ENCODE measurements at regions not wholly inside any gene's neighbourhood (a gene's known extent, or its start where the extent isn't known, plus 50 kb on each side); places are given as distances from the start of the nearest gene placed in this dataset.

GRCh38 chr7:53638517-53638916 is 603.1 kb downstream of the POM121L12 start:
- Histone ChIP-seq H3K9me3 (ENCODE audit: control insufficient read depth, low read length) (no peaks in the 10 kb centered on the region), H3K36me3 (ENCODE audit: control insufficient read depth, insufficient read depth, low read length) (no peaks in the 10 kb centered on the region), H3K4me1 (ENCODE audit: control insufficient read depth, insufficient read depth, low read length) (peaks cover 2% of the 10 kb centered on the region), H3K4me3 (ENCODE audit: insufficient read depth, low read depth, low read length) (no peak overlapping the region), H3K27me3 (ENCODE audit: control insufficient read depth, insufficient read depth, low read length, poor library complexity, severe bottlenecking) (no peaks in the 10 kb centered on the region), H3K27ac (ENCODE audit: insufficient read depth, low read depth, low read length, poor library complexity, severe bottlenecking) (no peak overlapping the region)

- Histone ChIP-seq H3K9me3 (ENCODE audit: control insufficient read depth, low read length) (no peaks in the 10 kb centered on the region), H3K4me1 (ENCODE audit: control insufficient read depth, insufficient read depth, low read length) (peaks cover 5% of the 10 kb centered on the region), H3K27me3 (ENCODE audit: control insufficient read depth, insufficient read depth, low read length, poor library complexity, severe bottlenecking) (no peaks in the 10 kb centered on the region), H3K4me3 (ENCODE audit: insufficient read depth, low read depth, low read length) (no peak overlapping the region), H3K36me3 (ENCODE audit: control insufficient read depth, insufficient read depth, low read length) (no peaks in the 10 kb centered on the region), H3K27ac (ENCODE audit: insufficient read depth, low read depth, low read length, poor library complexity, severe bottlenecking) (no peak overlapping the region)
Observed at GRCh38 chr7:53641091-53641490, 605.7 kb downstream of the POM121L12 start.

DNA sequence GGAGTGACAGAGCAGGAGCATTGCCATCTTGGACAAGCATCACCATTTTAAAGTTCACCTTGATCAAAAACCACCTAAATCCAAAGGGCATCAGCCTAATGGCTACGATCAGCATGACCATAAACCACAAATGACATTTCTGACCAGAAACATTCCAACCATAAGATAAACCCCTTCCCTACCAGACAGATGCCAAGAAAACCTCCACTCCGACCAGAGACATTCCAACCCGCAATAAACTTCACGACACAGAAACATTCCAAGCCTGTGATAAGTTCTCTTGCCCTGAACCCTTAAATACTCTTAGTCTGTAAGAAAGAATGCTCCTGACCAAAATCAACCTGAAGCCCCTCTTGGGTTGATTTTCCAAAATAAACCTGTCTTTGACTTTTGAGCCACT is 606.9 kb downstream of the POM121L12 start:
- Histone ChIP-seq H3K27me3 (ENCODE audit: control insufficient read depth, insufficient read depth, low read length, poor library complexity, severe bottlenecking) (no peaks in the 10 kb centered on the region), H3K36me3 (ENCODE audit: control insufficient read depth, insufficient read depth, low read length) (no peaks in the 10 kb centered on the region), H3K4me3 (ENCODE audit: insufficient read depth, low read depth, low read length) (no peak overlapping the region), H3K9me3 (ENCODE audit: control insufficient read depth, low read length) (no peaks in the 10 kb centered on the region), H3K27ac (ENCODE audit: insufficient read depth, low read depth, low read length, poor library complexity, severe bottlenecking) (no peak overlapping the region), H3K4me1 (ENCODE audit: control insufficient read depth, insufficient read depth, low read length) (peaks cover 5% of the 10 kb centered on the region)
- 90 to 91% methylated on average over 4 of the region's 4 CpGs for WGBS, 2 experiments

- Histone ChIP-seq H3K9me3 (ENCODE audit: control insufficient read depth, low read length) (no peaks in the 10 kb centered on the region), H3K27me3 (ENCODE audit: control insufficient read depth, insufficient read depth, low read length, poor library complexity, severe bottlenecking) (no peaks in the 10 kb centered on the region), H3K4me1 (ENCODE audit: control insufficient read depth, insufficient read depth, low read length) (peaks cover 5% of the 10 kb centered on the region), H3K27ac (ENCODE audit: insufficient read depth, low read depth, low read length, poor library complexity, severe bottlenecking) (no peak overlapping the region), H3K36me3 (ENCODE audit: control insufficient read depth, insufficient read depth, low read length) (no peaks in the 10 kb centered on the region), H3K4me3 (ENCODE audit: insufficient read depth, low read depth, low read length) (no peak overlapping the region)
- 83 to 89% methylated on average over 1 of the region's 2 CpGs for WGBS, 2 experiments
Observed at GRCh38 chr7:53642866-53643265, 607.4 kb downstream of the POM121L12 start.

GRCh38 chr7:53656881-53657280 is 621.4 kb downstream of the POM121L12 start:
- Histone ChIP-seq H3K9me3 (ENCODE audit: control insufficient read depth, low read length) (no peaks in the 10 kb centered on the region), H3K27me3 (ENCODE audit: control insufficient read depth, insufficient read depth, low read length, poor library complexity, severe bottlenecking) (no peaks in the 10 kb centered on the region), H3K4me1 (ENCODE audit: control insufficient read depth, insufficient read depth, low read length) (no peaks in the 10 kb centered on the region), H3K27ac (ENCODE audit: insufficient read depth, low read depth, low read length, poor library complexity, severe bottlenecking) (no peak overlapping the region), H3K36me3 (ENCODE audit: control insufficient read depth, insufficient read depth, low read length) (no peaks in the 10 kb centered on the region), H3K4me3 (ENCODE audit: insufficient read depth, low read depth, low read length) (no peak overlapping the region)
- WGBS, 2 experiments = 88 to 94% methylated on average over 1 of the region's 1 CpG

- Histone ChIP-seq H3K27ac (ENCODE audit: insufficient read depth, low read depth, low read length, poor library complexity, severe bottlenecking) (no peak overlapping the region), H3K4me1 (ENCODE audit: control insufficient read depth, insufficient read depth, low read length) (no peaks in the 10 kb centered on the region), H3K36me3 (ENCODE audit: control insufficient read depth, insufficient read depth, low read length) (no peaks in the 10 kb centered on the region), H3K4me3 (ENCODE audit: insufficient read depth, low read depth, low read length) (no peak overlapping the region), H3K9me3 (ENCODE audit: control insufficient read depth, low read length) (no peaks in the 10 kb centered on the region), H3K27me3 (ENCODE audit: control insufficient read depth, insufficient read depth, low read length, poor library complexity, severe bottlenecking) (no peaks in the 10 kb centered on the region)
- 100% methylated on average over 1 of the region's 1 CpG; no CpG with 5 or more reads in 1 of the 2 experiments for WGBS, 2 experiments
Observed at GRCh38 chr7:53657586-53657985, 622.2 kb downstream of the POM121L12 start.

DNA sequence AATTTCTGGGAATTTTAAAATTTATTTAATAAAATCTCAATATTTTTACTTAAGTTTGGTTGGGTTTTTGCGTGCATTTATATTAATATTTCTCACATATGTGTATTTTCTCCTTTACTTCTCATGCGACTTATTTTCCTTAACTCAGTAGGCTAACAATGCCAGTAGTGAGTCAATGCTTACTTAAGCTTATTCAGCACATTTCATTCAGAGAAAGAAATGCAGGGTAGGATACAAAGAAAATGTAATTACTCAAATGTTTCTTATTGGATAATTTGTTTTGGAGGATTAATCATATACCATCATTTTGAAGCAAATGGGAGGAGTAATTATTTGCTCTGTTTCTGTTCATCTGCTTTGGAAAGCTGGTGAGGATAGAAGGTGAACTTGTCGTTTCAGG is 623.5 kb downstream of the POM121L12 start:
- no peaks in the 10 kb centered on the region for H3K4me1 ChIP-seq (ENCODE audit: control insufficient read depth, insufficient read depth, low read length)
- WGBS, 2 experiments = 88 to 95% methylated on average over 1 of the region's 3 CpGs

DNA sequence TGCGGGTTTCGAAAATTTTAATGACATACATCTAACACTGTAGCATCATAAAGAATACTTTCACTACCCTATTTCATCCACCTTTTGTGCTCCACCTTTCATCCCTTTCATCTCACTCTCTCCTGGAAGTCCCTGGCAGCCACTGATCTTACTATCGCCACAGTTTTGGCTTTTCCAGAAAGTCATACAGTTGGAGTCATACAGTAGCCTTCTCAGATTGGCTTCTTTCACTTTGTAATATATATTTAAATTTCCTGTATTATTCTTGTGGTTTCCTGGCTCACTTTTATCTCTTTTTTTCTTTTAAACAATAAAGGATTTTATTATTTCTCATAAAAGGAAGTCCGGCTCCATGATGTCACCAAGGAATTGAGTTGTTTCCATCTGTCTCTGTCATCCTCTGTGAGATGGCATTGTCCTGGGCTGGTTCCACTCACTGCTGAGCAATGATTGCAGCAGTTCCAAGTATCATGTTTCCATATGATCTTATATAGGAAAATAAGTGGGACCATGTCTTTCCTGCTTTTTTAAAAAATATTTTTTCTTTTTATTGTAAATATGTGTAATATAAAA is 626.3 kb downstream of the POM121L12 start:
- Histone ChIP-seq H3K4me1 (ENCODE audit: control insufficient read depth, insufficient read depth, low read length) (no peaks in the 10 kb centered on the region), H3K36me3 (ENCODE audit: control insufficient read depth, insufficient read depth, low read length) (no peaks in the 10 kb centered on the region), H3K27ac (ENCODE audit: insufficient read depth, low read depth, low read length, poor library complexity, severe bottlenecking) (no peak overlapping the region), H3K9me3 (ENCODE audit: control insufficient read depth, low read length) (no peaks in the 10 kb centered on the region), H3K27me3 (ENCODE audit: control insufficient read depth, insufficient read depth, low read length, poor library complexity, severe bottlenecking) (no peaks in the 10 kb centered on the region), H3K4me3 (ENCODE audit: insufficient read depth, low read depth, low read length) (no peak overlapping the region)
- 83 to 87% methylated on average over 4 of the region's 4 CpGs for WGBS, 2 experiments

More for the DNA sequence above, 623.5 kb downstream of the POM121L12 start:
- Histone ChIP-seq H3K27ac (ENCODE audit: insufficient read depth, low read depth, low read length, poor library complexity, severe bottlenecking) (no peak overlapping the region), H3K36me3 (ENCODE audit: control insufficient read depth, insufficient read depth, low read length) (no peaks in the 10 kb centered on the region), H3K27me3 (ENCODE audit: control insufficient read depth, insufficient read depth, low read length, poor library complexity, severe bottlenecking) (no peaks in the 10 kb centered on the region), H3K4me3 (ENCODE audit: insufficient read depth, low read depth, low read length) (no peak overlapping the region), H3K9me3 (ENCODE audit: control insufficient read depth, low read length) (no peaks in the 10 kb centered on the region)

DNA sequence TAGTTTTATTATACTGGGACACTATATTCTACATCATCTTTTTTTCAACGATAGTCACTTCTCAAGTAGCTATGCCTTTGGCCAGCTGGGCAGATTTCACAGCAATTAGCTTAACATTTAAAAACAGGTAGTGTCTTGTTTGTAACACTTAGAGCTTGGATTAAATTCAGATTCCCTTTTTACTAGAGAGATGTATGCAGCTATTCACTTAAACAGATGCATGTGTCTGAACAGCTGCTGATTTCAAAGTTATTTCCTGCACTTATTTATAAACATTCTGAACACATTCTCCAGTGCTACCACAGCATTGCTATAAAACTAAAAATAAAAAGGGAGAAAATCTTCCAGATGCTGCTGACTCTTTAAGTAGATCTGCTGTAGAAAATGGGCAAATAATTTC is 637.2 kb downstream of the POM121L12 start:
- H3K36me3 ChIP-seq (ENCODE audit: control insufficient read depth, insufficient read depth, low read length) = no peaks in the 10 kb centered on the region
- WGBS, 2 experiments = 86 to 88% methylated on average over 1 of the region's 1 CpG
- H3K27me3 ChIP-seq (ENCODE audit: control insufficient read depth, insufficient read depth, low read length, poor library complexity, severe bottlenecking) = no peaks in the 10 kb centered on the region

GRCh38 chr7:53675835-53676234 is 640.4 kb downstream of the POM121L12 start:
- no CpG with 5 or more reads among the region's 1 CpG for WGBS, 2 experiments
- Histone ChIP-seq H3K9me3 (ENCODE audit: control insufficient read depth, low read length) (no peaks in the 10 kb centered on the region), H3K27ac (ENCODE audit: insufficient read depth, low read depth, low read length, poor library complexity, severe bottlenecking) (no peak overlapping the region)

More for the DNA sequence above, 637.2 kb downstream of the POM121L12 start:
- Histone ChIP-seq H3K4me1 (ENCODE audit: control insufficient read depth, insufficient read depth, low read length) (no peaks in the 10 kb centered on the region), H3K4me3 (ENCODE audit: insufficient read depth, low read depth, low read length) (no peak overlapping the region), H3K9me3 (ENCODE audit: control insufficient read depth, low read length) (no peaks in the 10 kb centered on the region), H3K27ac (ENCODE audit: insufficient read depth, low read depth, low read length, poor library complexity, severe bottlenecking) (no peak overlapping the region)

GRCh38 chr7:53684693-53685092 is 649.3 kb downstream of the POM121L12 start:
- no peak overlapping the region for H3K27ac ChIP-seq (ENCODE audit: insufficient read depth, low read depth, low read length, poor library complexity, severe bottlenecking)
- H3K4me1 ChIP-seq (ENCODE audit: control insufficient read depth, insufficient read depth, low read length) = no peaks in the 10 kb centered on the region
- H3K9me3 ChIP-seq (ENCODE audit: control insufficient read depth, low read length) = no peaks in the 10 kb centered on the region
- H3K36me3 ChIP-seq (ENCODE audit: control insufficient read depth, insufficient read depth, low read length) = no peaks in the 10 kb centered on the region
- H3K4me3 ChIP-seq (ENCODE audit: insufficient read depth, low read depth, low read length) = no peak overlapping the region
- H3K27me3 ChIP-seq (ENCODE audit: control insufficient read depth, insufficient read depth, low read length, poor library complexity, severe bottlenecking) = no peaks in the 10 kb centered on the region
- WGBS, 2 experiments = 88 to 97% methylated on average over 3 of the region's 3 CpGs

More at GRCh38 chr7:53675835-53676234, 640.4 kb downstream of the POM121L12 start:
- no peaks in the 10 kb centered on the region for H3K4me1 ChIP-seq (ENCODE audit: control insufficient read depth, insufficient read depth, low read length)
- no peaks in the 10 kb centered on the region for H3K36me3 ChIP-seq (ENCODE audit: control insufficient read depth, insufficient read depth, low read length)
- H3K4me3 ChIP-seq (ENCODE audit: insufficient read depth, low read depth, low read length) = no peak overlapping the region
- no peaks in the 10 kb centered on the region for H3K27me3 ChIP-seq (ENCODE audit: control insufficient read depth, insufficient read depth, low read length, poor library complexity, severe bottlenecking)

All from ectodermal cell (in vitro differentiated cells).